Heart left ventricle (tissue), 13 donors: ENCODE measurements at regions not wholly inside any gene's neighbourhood (a gene's known extent, or its start where the extent isn't known, plus 50 kb on each side); places are given as distances from the start of the nearest gene placed in this dataset.

Experiments
- CTCF ChIP-seq, 12 donors: fragments of 200-600 bp; sonication (generic) in 4 of 12; IDR thresholded peaks; one replicate each; pipeline versions ENCODE4 v1.5.0 to v1.8.0; 2018 to 2022; ENCODE audit warnings: antibody characterized with exemption in 12 of 12, mild to moderate bottlenecking in 5 of 12
- POLR2A ChIP-seq, 2 donors: fragments of 450-650 bp; IDR thresholded peaks; one replicate each; pipeline ENCODE4 v1.6.1; 2017; ENCODE audit warnings: antibody characterized with exemption in 2 of 2, mild to moderate bottlenecking in 2 of 2, moderate library complexity in 2 of 2
- donor health status: ischemic (EF 13 %, LVEDD 7.1; RV severe dilation, severe dysfunction).
- donor health status: DM: no; HTN: yes; CAD: no.
- donor health status: DM: no; HTN: no; CAD: no.
- donor health status: ischemic (EF 25% LVEDD 6.9; RV normal size, moderate dysfunction).
- donor health status: ischemic (EF 25% LVEDD 5.7; RV mildly dilated, moderate dysfunction).
- donor health status: ischemic (EF 35%, LVEDD 5.7; RV mildly dilated, moderate dysfunction).
- donor health status: nonischemic (EF 11% LVEDD 7.7; RV severe dilation, severe dysfunction).
- donor health status: DM: yes; HTN: yes; CAD: no.
- donor health status: PGD.
- donor health status: ischemic (EF 29% LVEDD 5.4; RV normal size, mild dysfunction).
- donor health status: nonischemic (EF 23%, LVEDD 6.1; RV moderate dilation, normal function).

GRCh38 chr4:86446996-86447395, 87.1 kb upstream of the MAPK10 start:
- no peak for TF ChIP-seq CTCF (IDR thresholded peaks at IDR 0.05)
- no peak for TF ChIP-seq POLR2A (IDR thresholded peaks at IDR 0.05)
